ENCODE measurements at regions not wholly inside any gene's neighbourhood (a gene's known extent, or its start where the extent isn't known, plus 50 kb on each side); places are given as distances from the start of the nearest gene placed in this dataset.

DNA sequence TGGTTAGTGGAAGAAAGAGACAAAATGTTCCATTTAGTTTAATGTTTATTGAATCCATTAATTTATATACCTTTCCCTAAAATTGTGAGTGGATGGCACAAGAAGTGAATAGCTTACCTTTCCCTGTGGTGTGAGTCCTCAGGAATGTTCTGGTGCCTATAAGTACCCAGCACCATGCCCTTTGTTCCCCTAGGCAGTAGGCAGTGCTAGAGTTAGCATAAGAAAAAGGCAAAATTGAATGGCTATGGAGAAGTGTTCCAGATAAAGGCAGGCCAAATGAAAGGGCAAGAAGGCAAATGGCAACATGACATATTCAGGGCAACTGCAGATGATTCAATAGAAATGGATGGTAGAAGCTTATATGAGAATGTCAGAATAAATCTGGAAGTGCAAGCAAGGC is 370.8 kb upstream of the PTGER4 start:
- intact Hi-C loops (cut with DNase I): no loop called here
- H3K4me1 ChIP-seq: no peaks in the 10 kb centered on the region
- TF ChIP-seq, protein P1, sequence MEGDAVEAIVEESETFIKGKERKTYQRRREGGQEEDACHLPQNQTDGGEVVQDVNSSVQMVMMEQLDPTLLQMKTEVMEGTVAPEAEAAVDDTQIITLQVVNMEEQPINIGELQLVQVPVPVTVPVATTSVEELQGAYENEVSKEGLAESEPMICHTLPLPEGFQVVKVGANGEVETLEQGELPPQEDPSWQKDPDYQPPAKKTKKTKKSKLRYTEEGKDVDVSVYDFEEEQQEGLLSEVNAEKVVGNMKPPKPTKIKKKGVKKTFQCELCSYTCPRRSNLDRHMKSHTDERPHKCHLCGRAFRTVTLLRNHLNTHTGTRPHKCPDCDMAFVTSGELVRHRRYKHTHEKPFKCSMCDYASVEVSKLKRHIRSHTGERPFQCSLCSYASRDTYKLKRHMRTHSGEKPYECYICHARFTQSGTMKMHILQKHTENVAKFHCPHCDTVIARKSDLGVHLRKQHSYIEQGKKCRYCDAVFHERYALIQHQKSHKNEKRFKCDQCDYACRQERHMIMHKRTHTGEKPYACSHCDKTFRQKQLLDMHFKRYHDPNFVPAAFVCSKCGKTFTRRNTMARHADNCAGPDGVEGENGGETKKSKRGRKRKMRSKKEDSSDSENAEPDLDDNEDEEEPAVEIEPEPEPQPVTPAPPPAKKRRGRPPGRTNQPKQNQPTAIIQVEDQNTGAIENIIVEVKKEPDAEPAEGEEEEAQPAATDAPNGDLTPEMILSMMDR (IDR thresholded peaks at IDR 0.05): no peak

DNA sequence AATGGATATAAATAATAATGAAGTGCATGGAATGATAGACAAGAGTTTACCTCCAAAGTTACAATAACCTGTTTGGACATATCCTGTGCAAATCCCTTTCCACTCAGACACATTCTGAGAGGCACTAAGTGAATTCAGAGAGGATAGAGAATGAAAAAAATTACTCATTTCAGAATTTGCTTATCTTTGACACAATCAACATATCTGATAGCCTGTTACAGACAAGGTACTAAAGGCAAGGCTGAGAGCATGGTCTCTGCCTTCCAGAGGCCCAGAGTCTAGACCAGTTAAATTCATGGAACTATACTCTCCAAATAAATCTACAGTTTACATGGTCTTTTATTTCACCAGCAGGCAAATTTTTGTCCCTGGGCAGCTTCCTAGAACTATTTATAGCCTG is 371.8 kb upstream of the PTGER4 start:
- H3K4me1 ChIP-seq: no peaks in the 10 kb centered on the region
- no peaks in the 10 kb centered on the region for H3K36me3 ChIP-seq
- no peaks in the 10 kb centered on the region for H3K9me3 ChIP-seq
- DNase-seq (ENCODE audit: low spot score in 2 of 2): no peak
- no peak overlapping the region for H3K27ac ChIP-seq
- intact Hi-C loops (cut with DNase I): no loop called here
- no peak overlapping the region for H3K4me3 ChIP-seq
- TF ChIP-seq, protein P1 (IDR thresholded peaks at IDR 0.05): no peak
- H3K27me3 ChIP-seq: no peaks in the 10 kb centered on the region

More for the DNA sequence above, 370.8 kb upstream of the PTGER4 start:
- Histone ChIP-seq H3K27ac (no peak overlapping the region), H3K27me3 (no peaks in the 10 kb centered on the region), H3K9me3 (no peaks in the 10 kb centered on the region), H3K4me3 (no peak overlapping the region), H3K36me3 (no peaks in the 10 kb centered on the region)
- no peak for DNase-seq (ENCODE audit: low spot score in 2 of 2)

DNA sequence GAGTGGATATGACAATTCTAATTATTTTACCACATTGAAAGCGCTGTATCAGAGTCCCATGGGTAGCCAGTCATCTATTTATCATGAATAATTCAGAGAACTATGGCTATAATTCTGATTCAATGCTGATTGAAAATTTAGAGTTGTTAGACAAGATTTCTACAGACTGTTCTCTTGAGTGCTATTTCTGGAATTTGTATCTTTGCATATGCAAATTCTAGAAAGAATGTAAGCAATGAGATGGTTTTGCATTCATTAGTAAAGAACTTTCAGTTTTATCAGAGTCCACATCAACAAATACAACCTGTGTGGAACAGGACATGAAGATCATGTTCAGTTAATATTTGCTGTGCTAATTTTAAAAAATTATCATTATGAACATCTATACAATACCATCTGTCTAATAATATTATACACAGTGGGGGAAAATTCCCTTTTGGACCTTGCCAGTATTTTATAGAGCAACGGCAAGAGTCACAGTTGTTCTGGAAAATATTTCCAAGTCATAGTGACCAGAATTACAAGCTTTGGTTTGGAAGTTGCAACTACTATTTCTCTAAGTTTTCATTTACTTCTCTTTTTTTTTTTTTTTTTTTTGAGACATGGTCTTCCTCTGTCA is 372.7 kb upstream of the PTGER4 start:
- Histone ChIP-seq H3K36me3 (no peaks in the 10 kb centered on the region), H3K27me3 (no peaks in the 10 kb centered on the region), H3K9me3 (no peaks in the 10 kb centered on the region), H3K4me3 (no peak overlapping the region), H3K4me1 (no peaks in the 10 kb centered on the region), H3K27ac (no peak overlapping the region)
- DNase-seq (ENCODE audit: low spot score in 2 of 2): no peak
- TF ChIP-seq, protein P1 (IDR thresholded peaks at IDR 0.05): no peak
- intact Hi-C loops (cut with DNase I): no loop called here

DNA sequence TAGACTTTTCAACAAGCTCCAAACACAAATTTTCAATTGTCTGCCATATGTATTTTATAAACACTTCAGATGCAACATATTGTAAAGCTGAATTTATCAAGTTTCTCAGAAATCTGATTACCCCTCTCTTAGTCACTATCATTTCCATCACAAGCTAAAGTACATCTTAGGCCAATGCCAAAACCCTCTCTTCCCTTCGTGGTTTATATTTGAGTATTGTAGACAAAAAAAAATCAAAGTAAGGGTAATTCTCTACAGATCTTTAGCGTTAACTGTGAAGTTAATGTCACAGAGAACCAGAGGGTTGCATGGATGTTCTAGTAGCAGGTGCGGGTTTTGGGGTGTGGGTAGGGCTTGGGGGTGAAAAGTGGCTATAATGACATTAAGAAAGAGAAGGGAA is 387.7 kb upstream of the PTGER4 start:
- Histone ChIP-seq H3K4me3 (no peak overlapping the region), H3K36me3 (no peaks in the 10 kb centered on the region), H3K4me1 (no peaks in the 10 kb centered on the region), H3K27me3 (no peaks in the 10 kb centered on the region), H3K9me3 (no peaks in the 10 kb centered on the region), H3K27ac (no peak overlapping the region)
- TF ChIP-seq, protein P1 (IDR thresholded peaks at IDR 0.05): no peak
- intact Hi-C loops (cut with DNase I): no loop called here
- no peak for DNase-seq (ENCODE audit: low spot score in 2 of 2)

DNA sequence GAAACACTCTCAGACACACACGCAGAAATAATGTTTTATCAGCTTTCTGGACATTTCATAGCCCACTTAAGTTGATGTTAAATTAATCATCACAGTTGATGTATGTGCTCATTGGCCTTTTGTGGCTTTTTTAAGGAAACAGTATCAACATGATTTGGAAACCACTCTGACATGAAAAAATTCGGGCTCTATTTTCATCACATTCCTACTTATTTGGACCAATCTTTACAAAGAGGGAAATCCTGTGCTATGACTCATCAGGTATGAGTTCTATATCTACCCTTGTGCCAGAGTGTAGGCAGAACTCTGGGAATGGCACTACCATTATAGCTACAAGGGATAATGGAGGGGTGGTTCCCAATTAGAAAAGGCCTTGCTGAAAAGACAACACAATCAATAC is 388.4 kb upstream of the PTGER4 start:
- no peak for DNase-seq (ENCODE audit: low spot score in 2 of 2)
- H3K36me3 ChIP-seq: no peaks in the 10 kb centered on the region
- H3K27ac ChIP-seq: no peak overlapping the region
- H3K4me1 ChIP-seq: no peaks in the 10 kb centered on the region
- intact Hi-C loops (cut with DNase I): no loop called here
- no peak overlapping the region for H3K4me3 ChIP-seq
- no peaks in the 10 kb centered on the region for H3K9me3 ChIP-seq
- H3K27me3 ChIP-seq: no peaks in the 10 kb centered on the region
- TF ChIP-seq, protein P1 (IDR thresholded peaks at IDR 0.05): no peak

Measured in ascending aorta (tissue), 2 donors.